Gastrocnemius medialis (tissue), 4 donors: ENCODE measurements at regions not wholly inside any gene's neighbourhood (a gene's known extent, or its start where the extent isn't known, plus 50 kb on each side); places are given as distances from the start of the nearest gene placed in this dataset.

Experiments
- POLR2A ChIP-seq, 2 donors: fragments of 450-650 bp; IDR thresholded peaks; one replicate each; pipeline ENCODE4 v1.6.1; 2017; ENCODE audit warnings: antibody characterized with exemption in 2 of 2, mild to moderate bottlenecking in 2 of 2, moderate library complexity in 2 of 2
- TF ChIP-seq, protein P1 (sequence below), 5 experiments: fragments of 450-650 bp in 3 of 5; fragments of 200-600 bp in 2 of 5; sonication (generic) in 2 of 5; IDR thresholded peaks in 4 of 5; conservative IDR thresholded peaks in 1 of 5; 1 replicate in 4 of 5; 2 replicates in 1 of 5; pipeline ENCODE4 v1.5.1; 2016 to 2019; ENCODE audit warnings: antibody characterized with exemption in 5 of 5, mild to moderate bottlenecking in 3 of 5, moderate library complexity in 3 of 5

- TF ChIP-seq, protein P1, sequence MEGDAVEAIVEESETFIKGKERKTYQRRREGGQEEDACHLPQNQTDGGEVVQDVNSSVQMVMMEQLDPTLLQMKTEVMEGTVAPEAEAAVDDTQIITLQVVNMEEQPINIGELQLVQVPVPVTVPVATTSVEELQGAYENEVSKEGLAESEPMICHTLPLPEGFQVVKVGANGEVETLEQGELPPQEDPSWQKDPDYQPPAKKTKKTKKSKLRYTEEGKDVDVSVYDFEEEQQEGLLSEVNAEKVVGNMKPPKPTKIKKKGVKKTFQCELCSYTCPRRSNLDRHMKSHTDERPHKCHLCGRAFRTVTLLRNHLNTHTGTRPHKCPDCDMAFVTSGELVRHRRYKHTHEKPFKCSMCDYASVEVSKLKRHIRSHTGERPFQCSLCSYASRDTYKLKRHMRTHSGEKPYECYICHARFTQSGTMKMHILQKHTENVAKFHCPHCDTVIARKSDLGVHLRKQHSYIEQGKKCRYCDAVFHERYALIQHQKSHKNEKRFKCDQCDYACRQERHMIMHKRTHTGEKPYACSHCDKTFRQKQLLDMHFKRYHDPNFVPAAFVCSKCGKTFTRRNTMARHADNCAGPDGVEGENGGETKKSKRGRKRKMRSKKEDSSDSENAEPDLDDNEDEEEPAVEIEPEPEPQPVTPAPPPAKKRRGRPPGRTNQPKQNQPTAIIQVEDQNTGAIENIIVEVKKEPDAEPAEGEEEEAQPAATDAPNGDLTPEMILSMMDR (IDR thresholded peaks at IDR 0.05 in 4 of 5, conservative IDR thresholded peaks at IDR 0.05 in 1 of 5) = no peak
- no peak for TF ChIP-seq POLR2A (IDR thresholded peaks at IDR 0.05)
Observed at GRCh38 chr18:23313379-23313778, 139.7 kb upstream of the RIOK3 start.
